Activated naive CD8-positive, alpha-beta T cell treated with anti-CD3 and anti-CD28 coated beads, Interleukin-2, amount 50 U/mL, for 24 hours (primary cell): ENCODE measurements at regions not wholly inside any gene's neighbourhood (a gene's known extent, or its start where the extent isn't known, plus 50 kb on each side); places are given as distances from the start of the nearest gene placed in this dataset.
"Not testable (repeated sequence)": the region's sequence is repeated elsewhere in the genome, so short reads cannot be mapped to it uniquely, and the experiment has no call there.

Experiments used
- ATAC-seq: fragments of 150-1000 bp; cut with Tn5 transposase; one replicate; pipeline ENCODE4 v1.10.0; 2021
- DNase-seq: peaks from one replicate; pipeline ENCODE4 v3.0.0; 2021
- H3K27ac Mint-ChIP-seq: one replicate; pipeline ENCODE4 v1.8.0; 2021; ENCODE audit warnings: mild to moderate bottlenecking, mixed read lengths
- H3K27me3 Mint-ChIP-seq: one replicate; pipeline ENCODE4 v1.8.0; 2021; ENCODE audit warnings: mixed read lengths
- H3K36me3 Mint-ChIP-seq: one replicate; pipeline ENCODE4 v1.8.0; 2021; ENCODE audit warnings: low read depth, mixed read lengths
- H3K4me1 Mint-ChIP-seq: one replicate; pipeline ENCODE4 v1.8.0; 2021; ENCODE audit warnings: mixed read lengths
- H3K4me3 Mint-ChIP-seq: one replicate; pipeline ENCODE4 v1.8.0; 2021; ENCODE audit warnings: mild to moderate bottlenecking, moderate library complexity, mixed read lengths
- H3K9me3 Mint-ChIP-seq: one replicate; pipeline ENCODE4 v1.8.0; 2021; ENCODE audit warnings: mixed read lengths

GRCh38 chr6:68040312-68040778 is 594.7 kb upstream of the ADGRB3 start:
- Mint-ChIP-seq H3K27ac (no peak overlapping the region), H3K4me1 (no peaks in the 10 kb centered on the region), H3K36me3 (no peaks in the 10 kb centered on the region), H3K4me3 (peak overlapping the region; percentile 37), H3K27me3 (no peaks in the 10 kb centered on the region), H3K9me3 (peaks cover 4% of the 10 kb centered on the region)
- DNase-seq = no peak
- ATAC-seq = no peak

- Mint-ChIP-seq H3K9me3 (peaks cover 4% of the 10 kb centered on the region), H3K4me3 (no peak overlapping the region), H3K27ac (no peak overlapping the region), H3K4me1 (no peaks in the 10 kb centered on the region), H3K27me3 (no peaks in the 10 kb centered on the region), H3K36me3 (no peaks in the 10 kb centered on the region)
- DNase-seq (no peak), ATAC-seq (no peak)
Observed at GRCh38 chr6:68039641-68040311, 595.3 kb upstream of the ADGRB3 start.

- H3K27ac Mint-ChIP-seq = no peak overlapping the region
- no peak overlapping the region for H3K4me3 Mint-ChIP-seq
- H3K36me3 Mint-ChIP-seq = no peaks in the 10 kb centered on the region
- DNase-seq = no peak
- no peaks in the 10 kb centered on the region for H3K4me1 Mint-ChIP-seq
- no peak for ATAC-seq
- peaks cover 4% of the 10 kb centered on the region for H3K9me3 Mint-ChIP-seq
- no peaks in the 10 kb centered on the region for H3K27me3 Mint-ChIP-seq
Observed at GRCh38 chr6:68038815-68039408, 596.2 kb upstream of the ADGRB3 start.

- no peaks in the 10 kb centered on the region for H3K36me3 Mint-ChIP-seq
- H3K27ac Mint-ChIP-seq = no peak overlapping the region
- H3K4me1 Mint-ChIP-seq = no peaks in the 10 kb centered on the region
- H3K9me3 Mint-ChIP-seq = peaks cover 12% of the 10 kb centered on the region
- no peak for ATAC-seq
- no peak overlapping the region for H3K4me3 Mint-ChIP-seq
- DNase-seq = no peak
- H3K27me3 Mint-ChIP-seq = no peaks in the 10 kb centered on the region
Observed at GRCh38 chr6:68032217-68032616, 602.9 kb upstream of the ADGRB3 start.

- peaks cover 9% of the 10 kb centered on the region for H3K9me3 Mint-ChIP-seq
- no peaks in the 10 kb centered on the region for H3K4me1 Mint-ChIP-seq
- no peaks in the 10 kb centered on the region for H3K36me3 Mint-ChIP-seq
- H3K27me3 Mint-ChIP-seq = no peaks in the 10 kb centered on the region
- H3K4me3 Mint-ChIP-seq = no peak overlapping the region
- DNase-seq (no peak), ATAC-seq (no peak)
- H3K27ac Mint-ChIP-seq = no peak overlapping the region
Observed at GRCh38 chr6:68031054-68031453, 604.0 kb upstream of the ADGRB3 start.

GRCh38 chr6:68026483-68026882 is 608.6 kb upstream of the ADGRB3 start:
- DNase-seq (no peak), ATAC-seq (no peak)
- Mint-ChIP-seq H3K27me3 (no peaks in the 10 kb centered on the region), H3K36me3 (no peaks in the 10 kb centered on the region), H3K4me1 (no peaks in the 10 kb centered on the region), H3K4me3 (no peak overlapping the region), H3K27ac (no peak overlapping the region), H3K9me3 (peaks cover 14% of the 10 kb centered on the region)

GRCh38 chr6:68025764-68026163 is 609.3 kb upstream of the ADGRB3 start:
- Mint-ChIP-seq H3K4me1 (no peaks in the 10 kb centered on the region), H3K27me3 (no peaks in the 10 kb centered on the region), H3K36me3 (no peaks in the 10 kb centered on the region), H3K9me3 (peaks cover 14% of the 10 kb centered on the region), H3K4me3 (no peak overlapping the region), H3K27ac (no peak overlapping the region)
- no peak for ATAC-seq
- DNase-seq = no peak

- no peaks in the 10 kb centered on the region for H3K36me3 Mint-ChIP-seq
- H3K27me3 Mint-ChIP-seq = no peaks in the 10 kb centered on the region
- no peak for ATAC-seq
- no peaks in the 10 kb centered on the region for H3K4me1 Mint-ChIP-seq
- no peak overlapping the region for H3K4me3 Mint-ChIP-seq
- no peak overlapping the region for H3K27ac Mint-ChIP-seq
- H3K9me3 Mint-ChIP-seq = peaks cover 14% of the 10 kb centered on the region
- DNase-seq = no peak
Observed at GRCh38 chr6:68024570-68025269, 610.4 kb upstream of the ADGRB3 start.

GRCh38 chr6:68022968-68023367 is 612.1 kb upstream of the ADGRB3 start:
- H3K4me1 Mint-ChIP-seq, H3K27me3 Mint-ChIP-seq, H3K36me3 Mint-ChIP-seq, H3K4me3 Mint-ChIP-seq, ATAC-seq, DNase-seq, H3K27ac Mint-ChIP-seq: not testable (repeated sequence)
- peaks cover 13% of the 10 kb centered on the region for H3K9me3 Mint-ChIP-seq

GRCh38 chr6:68013780-68014515 is 621.1 kb upstream of the ADGRB3 start:
- no peaks in the 10 kb centered on the region for H3K4me1 Mint-ChIP-seq
- ATAC-seq (no peak), DNase-seq (no peak)
- H3K9me3 Mint-ChIP-seq = peaks cover 4% of the 10 kb centered on the region
- no peaks in the 10 kb centered on the region for H3K27me3 Mint-ChIP-seq
- H3K27ac Mint-ChIP-seq = peak overlapping the region; percentile 32
- no peak overlapping the region for H3K4me3 Mint-ChIP-seq
- H3K36me3 Mint-ChIP-seq = no peaks in the 10 kb centered on the region

- H3K27ac Mint-ChIP-seq = no peak overlapping the region
Observed at GRCh38 chr6:68012822-68013221, 622.3 kb upstream of the ADGRB3 start.

GRCh38 chr6:68010936-68011335 is 624.1 kb upstream of the ADGRB3 start:
- no peak overlapping the region for H3K4me3 Mint-ChIP-seq
- no peaks in the 10 kb centered on the region for H3K27me3 Mint-ChIP-seq
- no peaks in the 10 kb centered on the region for H3K36me3 Mint-ChIP-seq
- H3K27ac Mint-ChIP-seq = no peak overlapping the region
- H3K4me1 Mint-ChIP-seq = peaks cover 8% of the 10 kb centered on the region
- DNase-seq (no peak), ATAC-seq (no peak)
- peaks cover 14% of the 10 kb centered on the region for H3K9me3 Mint-ChIP-seq

More at GRCh38 chr6:68012822-68013221, 622.3 kb upstream of the ADGRB3 start:
- Mint-ChIP-seq H3K36me3 (no peaks in the 10 kb centered on the region), H3K27me3 (no peaks in the 10 kb centered on the region), H3K4me1 (peaks cover 7% of the 10 kb centered on the region), H3K9me3 (peaks cover 10% of the 10 kb centered on the region), H3K4me3 (no peak overlapping the region)
- DNase-seq = no peak
- ATAC-seq = no peak

- Mint-ChIP-seq H3K36me3 (no peaks in the 10 kb centered on the region), H3K4me1 (peaks cover 8% of the 10 kb centered on the region), H3K4me3 (no peak overlapping the region), H3K27me3 (no peaks in the 10 kb centered on the region), H3K9me3 (peaks cover 14% of the 10 kb centered on the region), H3K27ac (no peak overlapping the region)
- DNase-seq (no peak), ATAC-seq (peak; percentile 69)
Observed at GRCh38 chr6:68008445-68008844, 626.6 kb upstream of the ADGRB3 start.

GRCh38 chr6:68007717-68008116 is 627.4 kb upstream of the ADGRB3 start:
- ATAC-seq = no peak
- H3K4me3 Mint-ChIP-seq = no peak overlapping the region
- H3K27ac Mint-ChIP-seq = no peak overlapping the region
- H3K27me3 Mint-ChIP-seq = no peaks in the 10 kb centered on the region
- no peak for DNase-seq
- H3K4me1 Mint-ChIP-seq = peaks cover 8% of the 10 kb centered on the region
- H3K36me3 Mint-ChIP-seq = no peaks in the 10 kb centered on the region
- H3K9me3 Mint-ChIP-seq = peaks cover 14% of the 10 kb centered on the region
